ENCODE measurements at regions not wholly inside any gene's neighbourhood (a gene's known extent, or its start where the extent isn't known, plus 50 kb on each side); places are given as distances from the start of the nearest gene placed in this dataset.

DNA sequence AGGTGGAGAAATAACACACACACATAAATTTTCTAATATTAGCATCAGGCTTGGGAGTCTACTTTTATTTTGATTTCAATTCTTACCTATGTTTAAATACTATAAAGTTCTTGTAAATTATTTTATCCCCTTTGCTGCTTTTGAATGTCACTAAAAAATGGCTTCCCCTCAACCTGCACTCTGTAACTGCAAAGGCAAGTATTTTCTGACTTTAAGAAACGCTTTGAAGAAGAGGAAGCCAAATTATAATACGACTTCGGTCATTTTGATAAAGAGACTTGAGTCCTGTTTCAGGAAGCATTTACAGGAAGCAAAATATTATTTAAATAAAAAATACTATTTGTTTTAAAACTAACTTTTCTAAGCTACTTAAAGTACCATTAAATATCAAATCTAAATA lies 627.7 kb upstream of the AGTR1 start:
- TF ChIP-seq, protein P1, sequence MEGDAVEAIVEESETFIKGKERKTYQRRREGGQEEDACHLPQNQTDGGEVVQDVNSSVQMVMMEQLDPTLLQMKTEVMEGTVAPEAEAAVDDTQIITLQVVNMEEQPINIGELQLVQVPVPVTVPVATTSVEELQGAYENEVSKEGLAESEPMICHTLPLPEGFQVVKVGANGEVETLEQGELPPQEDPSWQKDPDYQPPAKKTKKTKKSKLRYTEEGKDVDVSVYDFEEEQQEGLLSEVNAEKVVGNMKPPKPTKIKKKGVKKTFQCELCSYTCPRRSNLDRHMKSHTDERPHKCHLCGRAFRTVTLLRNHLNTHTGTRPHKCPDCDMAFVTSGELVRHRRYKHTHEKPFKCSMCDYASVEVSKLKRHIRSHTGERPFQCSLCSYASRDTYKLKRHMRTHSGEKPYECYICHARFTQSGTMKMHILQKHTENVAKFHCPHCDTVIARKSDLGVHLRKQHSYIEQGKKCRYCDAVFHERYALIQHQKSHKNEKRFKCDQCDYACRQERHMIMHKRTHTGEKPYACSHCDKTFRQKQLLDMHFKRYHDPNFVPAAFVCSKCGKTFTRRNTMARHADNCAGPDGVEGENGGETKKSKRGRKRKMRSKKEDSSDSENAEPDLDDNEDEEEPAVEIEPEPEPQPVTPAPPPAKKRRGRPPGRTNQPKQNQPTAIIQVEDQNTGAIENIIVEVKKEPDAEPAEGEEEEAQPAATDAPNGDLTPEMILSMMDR (IDR thresholded peaks at IDR 0.05; ENCODE audit: low read depth, low read length, poor library complexity, severe bottlenecking) = no peak
- no peak for TF ChIP-seq EZH2phosphoT487 (IDR thresholded peaks at IDR 0.05; ENCODE audit: borderline replicate concordance, low read length)
